H1 (cell line): ENCODE measurements at regions not wholly inside any gene's neighbourhood (a gene's known extent, or its start where the extent isn't known, plus 50 kb on each side); places are given as distances from the start of the nearest gene placed in this dataset.

Experiments used
- CHD7 ChIP-seq: fragments of 300-600 bp; sonication (generic); IDR thresholded peaks from 2 replicates; pipeline ENCODE4 v1.7.1; 2012; ENCODE audit warnings: low read length, moderate library complexity, mild to moderate bottlenecking, inconsistent platforms; ENCODE audit not compliant: insufficient replicate concordance
- FOSL1 ChIP-seq: IDR thresholded peaks from 2 replicates; pipeline ENCODE4 v1.6.1; 2011; ENCODE audit warnings: mild to moderate bottlenecking, low read depth, low read length, moderate library complexity; ENCODE audit not compliant: insufficient read depth
- MAFK ChIP-seq: IDR thresholded peaks from 2 replicates; pipeline ENCODE4 v1.6.1; 2012; ENCODE audit warnings: low read depth, mild to moderate bottlenecking, improper control_type of control experiment, low read length
- MAX ChIP-seq: IDR thresholded peaks from 2 replicates; pipeline ENCODE4 v1.6.1; 2012; ENCODE audit warnings: inconsistent platforms
- TBP ChIP-seq: IDR thresholded peaks from 2 replicates; pipeline ENCODE4 v1.6.1; 2011; ENCODE audit warnings: low read depth, low read length, improper control_type of control experiment

- TF ChIP-seq CHD7 (no peak), MAX (no peak), MAFK (no peak), FOSL1 (no peak), TBP (no peak)
Observed at GRCh38 chr2:199018826-199019225, 438.9 kb downstream of the SATB2 start (continued).
